IMR-90 (cell line): ENCODE measurements at regions not wholly inside any gene's neighbourhood (a gene's known extent, or its start where the extent isn't known, plus 50 kb on each side); places are given as distances from the start of the nearest gene placed in this dataset.

Experiments used
- CEBPB ChIP-seq: IDR thresholded peaks from 2 replicates; pipeline ENCODE4 v1.6.1; 2012; ENCODE audit warnings: low read depth, low read length, improper control_type of control experiment
- CHD1 ChIP-seq: IDR thresholded peaks from 2 replicates; pipeline ENCODE4 v1.6.1; 2012; ENCODE audit warnings: low read depth, low read length, improper control_type of control experiment
- FOS ChIP-seq: fragments of 150-350 bp; IDR thresholded peaks from 2 replicates; pipeline ENCODE4 v1.6.1; 2016; ENCODE audit warnings: low read depth, low read length
- POLR2A ChIP-seq: IDR thresholded peaks from 2 replicates; pipeline ENCODE4 v1.6.1; 2012; ENCODE audit warnings: mild to moderate bottlenecking, low read depth, low read length
- TF ChIP-seq, protein P1 (sequence below): conservative IDR thresholded peaks from 2 replicates; pipeline ENCODE4 v1.5.1; 2012; ENCODE audit warnings: mild to moderate bottlenecking, low read depth, low read length, improper control_type of control experiment

DNA sequence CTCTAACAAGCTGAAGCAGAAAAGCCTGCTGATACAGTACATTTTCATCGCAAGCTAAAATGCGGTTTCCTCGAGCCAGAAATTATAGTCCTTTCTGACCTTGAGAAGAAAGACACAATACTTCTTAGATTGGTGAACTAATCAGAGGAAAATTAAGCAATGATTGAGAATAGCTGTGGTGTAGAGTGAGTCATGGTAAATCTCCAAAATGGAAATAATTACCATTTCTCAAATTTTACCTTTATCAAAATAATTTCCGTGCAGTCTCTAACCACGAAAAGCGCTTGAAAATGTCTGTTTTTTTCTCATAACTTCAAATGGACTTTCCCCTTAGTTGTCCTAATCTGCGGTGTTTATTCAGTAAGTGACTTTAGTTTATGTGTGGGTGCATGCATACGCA lies 190.2 kb downstream of the CPE start:
- TF ChIP-seq, protein P1, sequence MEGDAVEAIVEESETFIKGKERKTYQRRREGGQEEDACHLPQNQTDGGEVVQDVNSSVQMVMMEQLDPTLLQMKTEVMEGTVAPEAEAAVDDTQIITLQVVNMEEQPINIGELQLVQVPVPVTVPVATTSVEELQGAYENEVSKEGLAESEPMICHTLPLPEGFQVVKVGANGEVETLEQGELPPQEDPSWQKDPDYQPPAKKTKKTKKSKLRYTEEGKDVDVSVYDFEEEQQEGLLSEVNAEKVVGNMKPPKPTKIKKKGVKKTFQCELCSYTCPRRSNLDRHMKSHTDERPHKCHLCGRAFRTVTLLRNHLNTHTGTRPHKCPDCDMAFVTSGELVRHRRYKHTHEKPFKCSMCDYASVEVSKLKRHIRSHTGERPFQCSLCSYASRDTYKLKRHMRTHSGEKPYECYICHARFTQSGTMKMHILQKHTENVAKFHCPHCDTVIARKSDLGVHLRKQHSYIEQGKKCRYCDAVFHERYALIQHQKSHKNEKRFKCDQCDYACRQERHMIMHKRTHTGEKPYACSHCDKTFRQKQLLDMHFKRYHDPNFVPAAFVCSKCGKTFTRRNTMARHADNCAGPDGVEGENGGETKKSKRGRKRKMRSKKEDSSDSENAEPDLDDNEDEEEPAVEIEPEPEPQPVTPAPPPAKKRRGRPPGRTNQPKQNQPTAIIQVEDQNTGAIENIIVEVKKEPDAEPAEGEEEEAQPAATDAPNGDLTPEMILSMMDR: no peak
- TF ChIP-seq CEBPB: no peak
- TF ChIP-seq POLR2A: no peak
- no peak for TF ChIP-seq CHD1
- no peak for TF ChIP-seq FOS
